ES-I3 (cell line): ENCODE measurements at regions not wholly inside any gene's neighbourhood (a gene's known extent, or its start where the extent isn't known, plus 50 kb on each side); places are given as distances from the start of the nearest gene placed in this dataset.

Experiments used
- H3K36me3 ChIP-seq: 2 replicates; pipeline ENCODE4 v1.6.1; 2013; ENCODE audit warnings: mild to moderate bottlenecking, low read length, control low read depth, moderate library complexity; ENCODE audit not compliant: insufficient read depth
- H3K4me1 ChIP-seq: 2 replicates; pipeline ENCODE4 v1.6.1; 2013; ENCODE audit warnings: mild to moderate bottlenecking, control low read depth, low read length; ENCODE audit not compliant: insufficient read depth
- H3K9ac ChIP-seq: 2 replicates; pipeline ENCODE4 v1.6.1; 2013; ENCODE audit warnings: low read depth, mild to moderate bottlenecking, low read length, moderate library complexity
- H3K9me3 ChIP-seq: 2 replicates; pipeline ENCODE4 v1.6.1; 2013; ENCODE audit warnings: mild to moderate bottlenecking, low read length, moderate library complexity; ENCODE audit not compliant: control insufficient read depth, insufficient read depth

DNA sequence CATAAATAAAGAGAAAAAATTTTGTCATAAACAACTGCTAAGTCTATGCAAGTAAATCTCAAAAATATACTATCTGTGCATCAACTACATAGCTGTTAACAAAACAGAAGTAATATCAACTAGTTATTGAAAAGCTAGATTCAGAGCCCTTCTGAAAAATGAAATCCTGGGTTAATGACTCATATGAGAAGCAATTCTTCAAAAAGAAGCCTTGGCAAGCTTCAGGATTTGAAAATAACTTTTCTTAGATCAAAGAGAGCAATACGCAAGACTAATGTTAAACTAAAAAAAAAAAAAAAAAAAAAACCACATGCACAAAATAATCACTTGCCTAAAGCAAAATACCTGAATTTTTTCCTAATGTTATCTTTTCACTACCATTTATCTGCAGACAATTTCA lies 566.1 kb upstream of the BOD1L1 start:
- Histone ChIP-seq H3K9me3 (no peaks in the 10 kb centered on the region), H3K9ac (no peak overlapping the region), H3K4me1 (no peaks in the 10 kb centered on the region), H3K36me3 (no peaks in the 10 kb centered on the region)

DNA sequence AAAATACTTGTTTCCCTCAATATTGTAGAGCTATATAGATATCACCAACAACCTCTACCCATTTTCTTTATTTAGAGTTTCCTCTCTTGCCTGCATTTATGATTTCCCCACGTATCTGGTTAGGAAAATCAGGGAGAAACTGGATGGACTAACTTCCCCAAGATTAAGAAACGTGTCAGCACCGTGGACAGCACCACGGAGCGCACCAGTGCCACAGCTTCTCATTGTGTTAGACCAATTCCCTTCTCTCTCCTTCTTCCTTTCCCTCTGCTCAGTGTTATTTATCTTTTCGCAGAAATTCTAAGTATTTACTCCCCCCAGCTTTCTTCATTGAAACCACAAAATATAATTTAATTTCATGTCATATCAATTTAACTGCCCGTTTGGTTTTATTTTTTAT lies 568.6 kb upstream of the BOD1L1 start:
- H3K9me3 ChIP-seq = no peaks in the 10 kb centered on the region

DNA sequence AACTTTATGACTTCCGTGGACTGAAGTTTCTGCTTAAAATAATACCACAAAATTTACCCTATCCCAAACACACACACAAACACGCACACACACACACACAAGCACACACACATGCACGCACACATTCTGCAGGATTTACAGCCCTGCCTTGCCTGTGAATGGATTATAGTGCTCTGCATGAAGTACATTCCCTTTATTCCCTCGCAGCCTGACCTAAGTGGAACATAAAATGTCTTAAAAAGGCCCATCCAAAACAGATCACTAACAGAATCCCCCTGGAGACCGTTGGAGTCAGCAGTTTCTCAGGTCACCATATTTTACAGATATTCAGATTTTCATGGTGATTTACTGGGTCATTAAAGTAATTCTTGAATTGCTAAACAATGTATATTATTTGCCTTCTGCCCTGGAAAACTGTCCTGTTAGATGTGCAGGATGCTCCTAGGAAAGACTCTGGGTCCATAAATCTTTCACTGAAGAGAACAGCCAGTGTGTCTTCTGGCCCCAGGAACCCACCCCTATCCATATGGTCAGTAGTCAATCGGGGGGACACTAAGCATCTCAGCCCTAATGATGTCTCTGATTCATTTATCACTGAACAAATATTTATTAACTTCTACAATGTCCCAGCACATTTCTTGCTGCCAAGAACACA lies 587.7 kb upstream of the BOD1L1 start:
- H3K36me3 ChIP-seq = no peaks in the 10 kb centered on the region
- peaks cover 18% of the 10 kb centered on the region for H3K9me3 ChIP-seq
- no peaks in the 10 kb centered on the region for H3K4me1 ChIP-seq
- no peak overlapping the region for H3K9ac ChIP-seq

More for the DNA sequence above, 568.6 kb upstream of the BOD1L1 start:
- H3K4me1 ChIP-seq = no peaks in the 10 kb centered on the region
- no peak overlapping the region for H3K9ac ChIP-seq
- no peaks in the 10 kb centered on the region for H3K36me3 ChIP-seq

DNA sequence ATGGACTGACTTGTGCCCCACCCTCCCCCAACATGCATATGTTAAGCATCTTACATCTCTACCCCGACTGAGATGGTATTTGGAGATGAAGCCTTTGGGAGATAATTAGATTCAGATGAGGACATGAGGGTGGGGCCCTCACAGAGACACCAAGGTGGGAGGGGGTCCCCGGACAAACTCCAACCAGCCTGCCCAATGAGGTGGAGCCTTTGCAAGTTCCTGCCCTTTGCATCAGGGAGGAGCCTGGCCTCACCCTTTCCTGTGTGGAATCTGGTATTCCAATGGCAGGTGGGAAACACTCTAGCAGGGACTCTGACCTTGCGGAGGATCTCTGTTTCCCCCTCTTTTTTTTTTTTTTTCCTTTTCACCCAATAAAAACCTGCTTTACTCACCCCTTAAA lies 589.9 kb upstream of the BOD1L1 start:
- H3K4me1 ChIP-seq = no peaks in the 10 kb centered on the region
- H3K36me3 ChIP-seq = no peaks in the 10 kb centered on the region
- peaks cover 22% of the 10 kb centered on the region for H3K9me3 ChIP-seq
- no peak overlapping the region for H3K9ac ChIP-seq

DNA sequence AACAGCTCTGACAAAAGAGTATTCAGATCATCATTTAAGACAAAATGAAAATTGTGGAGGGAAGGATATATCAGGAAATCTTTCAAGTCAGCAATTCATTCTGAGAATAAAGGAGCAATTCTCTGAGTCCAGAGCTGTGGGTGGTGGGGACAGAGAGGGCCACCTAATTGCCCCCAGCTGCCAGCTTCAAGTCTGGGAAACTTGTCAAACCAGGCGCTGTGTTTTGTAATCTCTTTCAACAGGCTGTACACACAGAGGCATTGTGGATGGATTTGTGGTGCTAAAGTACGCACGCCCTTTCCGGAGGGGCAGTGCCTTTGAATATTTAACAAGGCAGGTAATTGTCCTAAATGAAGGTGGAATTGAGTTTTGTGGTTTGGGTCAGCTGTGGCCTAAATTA lies 591.1 kb upstream of the BOD1L1 start:
- Histone ChIP-seq H3K36me3 (no peaks in the 10 kb centered on the region), H3K9me3 (peaks cover 13% of the 10 kb centered on the region), H3K4me1 (no peaks in the 10 kb centered on the region), H3K9ac (no peak overlapping the region)

DNA sequence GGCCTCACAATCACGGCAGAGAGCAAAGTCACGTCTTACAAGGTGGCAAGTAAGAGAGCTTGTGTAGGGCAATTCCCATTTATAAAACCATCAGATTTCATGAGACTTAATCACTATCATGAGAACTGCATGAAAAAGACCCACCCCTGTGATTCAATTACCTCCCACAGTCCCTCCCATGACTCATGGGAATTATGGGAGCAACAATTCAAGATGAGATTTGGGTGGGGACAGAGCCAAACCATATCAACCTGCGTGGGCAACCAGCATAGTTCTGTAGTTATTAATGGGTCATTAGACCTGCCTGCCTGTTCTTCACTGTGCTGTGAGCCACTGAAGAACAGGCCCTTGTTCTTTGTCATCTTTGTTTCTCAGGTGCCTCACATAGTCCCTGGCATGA lies 593.7 kb upstream of the BOD1L1 start:
- peaks cover 4% of the 10 kb centered on the region; the same call in 1 of the 2 replicates for H3K9me3 ChIP-seq
- H3K9ac ChIP-seq = no peak overlapping the region
- peaks cover 5% of the 10 kb centered on the region; the same call in 1 of the 2 replicates for H3K4me1 ChIP-seq
- H3K36me3 ChIP-seq = no peaks in the 10 kb centered on the region

DNA sequence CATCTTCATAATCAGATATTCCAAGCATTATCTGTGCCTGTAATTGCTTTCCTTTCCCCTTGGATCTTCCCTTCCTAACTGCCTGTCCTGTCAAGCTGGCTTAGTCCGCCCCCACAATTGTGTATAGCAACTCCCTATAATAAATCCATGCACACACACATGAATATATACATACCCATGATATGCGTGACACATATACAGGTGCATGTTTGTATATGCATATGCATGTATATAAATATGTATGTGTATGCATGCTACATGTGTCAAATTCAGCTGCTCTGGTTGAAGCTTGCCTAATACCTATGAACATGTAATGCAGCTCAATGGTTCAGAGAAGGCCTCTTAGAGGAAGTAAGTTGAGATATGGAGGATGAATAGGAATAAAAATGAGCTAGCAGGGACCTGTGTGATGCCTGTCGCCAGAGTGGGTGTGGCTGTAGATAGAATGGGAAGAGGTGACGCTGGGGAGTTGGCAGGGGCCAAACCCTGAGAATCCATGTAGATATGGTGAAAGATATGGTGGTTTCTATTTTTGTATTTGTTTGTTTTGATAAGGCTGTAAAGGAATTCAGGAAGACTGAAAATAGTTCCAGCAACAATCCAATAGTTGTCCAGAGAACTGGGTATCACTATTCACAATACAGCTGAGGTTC lies 595.0 kb upstream of the BOD1L1 start:
- Histone ChIP-seq H3K36me3 (no peaks in the 10 kb centered on the region), H3K9me3 (peaks cover 4% of the 10 kb centered on the region; the same call in 1 of the 2 replicates), H3K9ac (no peak overlapping the region), H3K4me1 (peaks cover 8% of the 10 kb centered on the region; the same call in 1 of the 2 replicates)

DNA sequence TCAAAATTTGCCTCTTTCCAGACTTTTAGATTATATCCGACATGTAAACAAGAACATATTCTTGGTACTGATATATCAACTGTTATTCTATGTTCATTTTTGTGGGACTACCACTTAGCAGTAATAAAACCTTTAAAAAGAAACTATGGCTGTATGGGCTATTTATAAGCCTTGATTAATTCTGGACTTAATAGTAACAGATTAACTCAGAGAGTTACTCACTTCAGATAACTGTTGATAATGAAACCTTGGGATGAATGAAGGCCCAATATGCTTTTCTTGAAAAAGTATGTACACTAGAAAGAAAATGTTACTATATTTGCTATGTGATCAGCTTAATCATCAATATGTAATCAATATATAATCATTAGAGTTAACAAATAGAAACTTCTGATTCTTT lies 595.9 kb upstream of the BOD1L1 start:
- Histone ChIP-seq H3K9me3 (peaks cover 4% of the 10 kb centered on the region; the same call in 1 of the 2 replicates), H3K4me1 (peaks cover 8% of the 10 kb centered on the region; the same call in 1 of the 2 replicates), H3K9ac (no peak overlapping the region), H3K36me3 (no peaks in the 10 kb centered on the region)

DNA sequence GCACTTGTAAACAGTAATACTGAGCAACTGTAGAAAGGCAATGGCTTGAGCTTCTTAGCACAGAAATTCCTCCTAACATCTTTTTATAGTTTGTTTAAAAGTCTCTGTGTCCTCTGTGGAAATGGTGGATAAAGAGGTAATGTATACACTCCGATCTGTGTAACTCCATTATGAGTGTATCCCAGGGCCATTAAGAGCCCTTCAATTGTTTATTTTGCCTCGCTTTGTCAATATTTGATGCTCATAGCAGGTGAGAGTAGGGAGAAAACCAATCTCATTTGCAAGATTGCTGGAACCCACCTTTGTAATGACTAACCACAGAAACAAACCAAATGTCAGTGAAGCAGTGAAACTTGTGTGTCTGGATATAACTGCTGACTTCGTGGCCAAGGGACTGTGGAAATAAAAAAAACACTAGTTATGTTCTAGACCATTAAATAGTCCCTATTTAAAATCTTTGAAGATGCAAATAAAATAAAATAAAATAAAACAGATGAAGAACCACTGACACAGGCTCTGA lies 598.2 kb upstream of the BOD1L1 start:
- Histone ChIP-seq H3K9me3 (peaks cover 8% of the 10 kb centered on the region; the same call in 1 of the 2 replicates), H3K4me1 (peaks cover 8% of the 10 kb centered on the region; the same call in 1 of the 2 replicates), H3K9ac (no peak overlapping the region), H3K36me3 (no peaks in the 10 kb centered on the region)

DNA sequence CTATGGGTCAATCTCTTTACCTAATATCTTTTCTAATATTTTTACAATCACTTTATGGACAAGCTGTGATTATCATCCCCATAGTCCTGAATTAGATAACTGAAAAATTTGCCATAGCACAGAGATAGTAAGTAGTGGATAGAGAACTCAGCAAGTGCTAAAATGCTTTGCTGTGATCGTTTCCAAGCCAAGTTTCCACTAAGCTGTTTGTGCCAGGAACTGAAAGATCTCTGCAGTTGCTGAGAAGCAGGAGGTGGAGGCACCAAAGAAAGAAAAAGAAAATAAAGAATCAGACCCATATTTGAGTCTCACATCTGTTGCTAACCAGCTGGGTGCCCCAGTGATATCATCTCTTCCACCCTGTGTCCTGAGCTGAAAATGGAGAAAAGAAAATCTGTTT lies 605.6 kb upstream of the BOD1L1 start:
- Histone ChIP-seq H3K9me3 (peaks cover 11% of the 10 kb centered on the region; the same call in 1 of the 2 replicates), H3K36me3 (no peaks in the 10 kb centered on the region), H3K4me1 (no peaks in the 10 kb centered on the region), H3K9ac (no peak overlapping the region)

DNA sequence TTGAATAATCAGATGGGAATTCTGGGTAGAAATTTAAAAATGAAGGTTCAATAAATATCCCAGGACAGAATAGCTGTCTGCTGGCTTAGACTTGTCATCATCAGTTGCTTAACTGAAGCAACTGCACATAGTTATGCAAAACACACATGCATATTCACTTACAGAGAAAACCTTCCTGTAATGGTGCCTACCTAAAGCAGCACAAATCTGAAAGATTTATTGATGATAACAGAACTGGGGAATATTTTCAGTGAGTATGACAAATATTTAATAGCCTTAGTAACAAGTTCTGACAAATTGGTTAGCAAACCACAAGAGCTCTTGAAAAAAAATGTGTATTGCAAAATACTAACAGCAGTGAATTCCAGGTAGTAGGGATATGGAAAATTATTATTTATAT lies 606.8 kb upstream of the BOD1L1 start:
- H3K9me3 ChIP-seq = peaks cover 8% of the 10 kb centered on the region; the same call in 1 of the 2 replicates
- H3K36me3 ChIP-seq = no peaks in the 10 kb centered on the region
- no peak overlapping the region for H3K9ac ChIP-seq
- H3K4me1 ChIP-seq = no peaks in the 10 kb centered on the region

DNA sequence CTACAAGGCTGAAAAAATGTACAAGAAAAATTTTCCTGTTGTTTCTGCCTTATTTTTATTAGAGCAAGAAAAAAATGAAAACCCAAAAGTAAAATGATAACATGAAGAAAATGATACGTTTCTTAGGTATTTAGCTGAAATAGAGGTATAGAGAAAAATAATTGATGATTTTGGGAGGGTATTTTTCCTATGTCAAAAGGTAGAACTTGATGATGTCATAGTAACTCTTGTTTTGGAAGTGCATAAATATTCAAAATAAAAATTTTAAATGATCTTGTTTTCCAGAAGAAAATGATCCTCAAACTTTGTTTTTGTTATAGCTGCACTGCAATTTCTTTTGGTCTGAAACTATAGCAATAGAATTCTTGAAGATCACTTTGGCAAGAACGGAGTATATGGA lies 608.8 kb upstream of the BOD1L1 start:
- Histone ChIP-seq H3K36me3 (no peaks in the 10 kb centered on the region), H3K4me1 (no peaks in the 10 kb centered on the region), H3K9ac (no peak overlapping the region), H3K9me3 (peaks cover 7% of the 10 kb centered on the region)

DNA sequence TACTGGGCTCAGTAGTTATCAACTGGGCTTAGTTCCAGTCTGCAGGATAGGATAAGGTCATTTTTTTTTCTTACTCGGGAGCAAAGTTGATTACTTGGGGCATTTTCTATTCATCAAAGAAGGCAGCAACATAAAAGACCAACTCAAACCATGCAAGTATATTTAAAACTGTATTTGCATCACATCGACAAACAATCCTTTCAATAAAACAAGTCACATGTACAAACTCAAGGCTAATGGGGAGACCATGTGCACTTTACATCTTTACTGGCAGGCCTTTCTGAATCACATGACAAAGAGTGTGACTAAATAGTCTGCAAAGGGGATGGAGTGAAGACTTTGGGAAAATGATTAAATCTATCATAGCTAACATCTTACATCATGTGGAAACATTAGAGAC lies 610.4 kb upstream of the BOD1L1 start:
- no peak overlapping the region for H3K9ac ChIP-seq
- no peaks in the 10 kb centered on the region for H3K4me1 ChIP-seq
- H3K36me3 ChIP-seq = no peaks in the 10 kb centered on the region
- H3K9me3 ChIP-seq = peaks cover 7% of the 10 kb centered on the region

DNA sequence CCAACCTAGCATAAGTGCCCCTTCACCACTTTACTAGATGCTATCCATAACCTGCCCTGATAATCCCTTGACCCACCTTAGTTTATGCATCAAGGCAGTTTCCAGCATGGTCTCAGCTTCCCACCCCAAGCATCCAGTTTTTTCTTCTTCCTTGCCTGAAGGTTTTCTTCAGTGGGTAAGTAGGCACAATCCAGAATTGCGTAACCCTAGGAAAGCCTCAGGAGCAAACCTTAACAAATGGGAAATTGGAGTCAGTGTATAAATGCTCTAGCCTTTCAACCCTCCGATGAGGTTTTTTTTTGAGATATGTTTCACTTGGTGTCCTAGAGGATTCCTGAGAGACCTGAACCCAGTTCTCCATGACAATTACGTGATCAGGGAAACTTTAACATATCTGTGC lies 614.0 kb upstream of the BOD1L1 start:
- H3K4me1 ChIP-seq = no peaks in the 10 kb centered on the region
- H3K36me3 ChIP-seq = no peaks in the 10 kb centered on the region

DNA sequence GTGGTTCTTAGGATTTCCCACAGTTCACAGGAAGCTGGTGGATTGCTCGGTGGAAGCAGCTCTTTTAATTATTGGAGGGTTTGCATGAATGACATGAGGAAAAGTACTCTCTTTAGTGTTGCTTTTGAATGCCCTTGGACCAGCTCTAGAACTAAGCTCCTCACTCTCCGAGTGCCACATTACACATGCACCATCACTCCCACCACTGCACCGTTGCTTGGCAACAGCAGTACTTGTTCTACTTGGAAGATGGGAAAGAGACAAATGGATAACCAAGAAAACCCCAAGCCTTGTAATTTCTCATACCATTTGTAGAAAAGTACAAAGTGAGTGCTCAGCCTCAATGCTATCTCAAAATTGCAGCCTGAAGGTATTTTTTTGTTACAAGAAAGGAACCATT lies 620.2 kb upstream of the BOD1L1 start:
- H3K4me1 ChIP-seq = no peaks in the 10 kb centered on the region
- no peaks in the 10 kb centered on the region for H3K36me3 ChIP-seq
- H3K9me3 ChIP-seq = no peaks in the 10 kb centered on the region; the same call in 1 of the 2 replicates
- no peak overlapping the region for H3K9ac ChIP-seq

More for the DNA sequence above, 614.0 kb upstream of the BOD1L1 start:
- H3K9ac ChIP-seq = no peak overlapping the region
- H3K9me3 ChIP-seq = no peaks in the 10 kb centered on the region; the same call in none of the 2 replicates
